H1 (cell line): ENCODE measurements at regions not wholly inside any gene's neighbourhood (a gene's known extent, or its start where the extent isn't known, plus 50 kb on each side); places are given as distances from the start of the nearest gene placed in this dataset.

Experiments
- CTCF ChIA-PET: fragments of 300-600 bp; sonication (Branson Sonifier 250); formaldehyde crosslinking; loops from one replicate; lab custom pipeline; 2021; ENCODE audit not compliant: partially characterized antibody; lab: Charles Lee
- POLR2A ChIA-PET: fragments of 300-600 bp; sonication (Branson Sonifier 250); formaldehyde crosslinking; loops from one replicate; lab custom pipeline; 2021; ENCODE audit warnings: inconsistent platforms; ENCODE audit not compliant: partially characterized antibody; lab: Charles Lee
- DNase-seq, 2 experiments: peaks; one replicate each; pipeline versions ENCODE4 v3.0.0 to v3.0.0-alpha.2; 2010 to 2022; ENCODE audit warnings: low spot score in 2 of 2, low read depth in 1 of 2, mixed read lengths in 1 of 2
- FAIRE-seq: peaks from 2 replicates; lab custom pipeline; 2011; peaks lifted over from hg19 to GRCh38; lab: Jason Lieb, UNC
- H2AFZ ChIP-seq: 2 replicates; pipeline ENCODE4 v1.8.1; 2012; ENCODE audit warnings: low read length, inconsistent platforms
- H2AK5ac ChIP-seq: 2 replicates; pipeline ENCODE4 v1.6.1; 2013; ENCODE audit warnings: low read depth, low read length
- H2BK120ac ChIP-seq: replicated peaks from 2 replicates; pipeline ENCODE3; 2013; ENCODE audit warnings: low read depth, low read length, inconsistent platforms
- H2BK12ac ChIP-seq: 2 replicates; pipeline ENCODE4 v1.6.1; 2013; ENCODE audit warnings: low read depth, low read length
- H2BK15ac ChIP-seq: 2 replicates; pipeline ENCODE4 v1.6.1; 2013; ENCODE audit warnings: low read length
- H2BK20ac ChIP-seq: 2 replicates; pipeline ENCODE4 v1.6.1; 2013; ENCODE audit warnings: low read length
- H2BK5ac ChIP-seq: 2 replicates; pipeline ENCODE4 v1.6.1; 2013; ENCODE audit warnings: low read depth, low read length
- H3K14ac ChIP-seq: 2 replicates; pipeline ENCODE4 v1.6.1; 2013; ENCODE audit warnings: inconsistent platforms; ENCODE audit not compliant: insufficient read length
- H3K18ac ChIP-seq: 2 replicates; pipeline ENCODE4 v1.6.1; 2013; ENCODE audit warnings: low read length; ENCODE audit errors: extremely low read depth
- H3K23ac ChIP-seq: 2 replicates; pipeline ENCODE4 v1.6.1; 2013; ENCODE audit warnings: inconsistent platforms; ENCODE audit not compliant: insufficient read length
- H3K23me2 ChIP-seq: 2 replicates; pipeline ENCODE4 v1.6.1; 2013; ENCODE audit warnings: low read depth, low read length
- H3K27ac ChIP-seq: 2 replicates; pipeline ENCODE4 v1.6.1; 2011; ENCODE audit warnings: low read depth, low read length, inconsistent platforms
- H3K27me3 ChIP-seq, 4 experiments: replicated peaks in 1 of 4; 1 replicate in 1 of 4; 2 replicates in 3 of 4; pipeline versions ENCODE4 v1.6.1 to v1.8.1; 2011 to 2013; ENCODE audit warnings: low read length in 3 of 4, mild to moderate bottlenecking in 3 of 4, inconsistent platforms in 2 of 4, mixed read lengths in 2 of 4, moderate library complexity in 1 of 4; ENCODE audit not compliant: control insufficient read depth in 3 of 4, insufficient read depth in 3 of 4; ENCODE audit errors: extremely low read depth in 1 of 4
- H3K36me3 ChIP-seq, 4 experiments: 2 replicates each; pipeline versions ENCODE4 v1.6.1 to v1.8.1; 2011 to 2013; ENCODE audit warnings: mild to moderate bottlenecking in 4 of 4, low read length in 3 of 4, moderate library complexity in 2 of 4, control low read depth in 1 of 4, inconsistent platforms in 1 of 4; ENCODE audit not compliant: insufficient read depth in 4 of 4, control insufficient read depth in 2 of 4
- H3K4ac ChIP-seq: replicated peaks from 2 replicates; pipeline ENCODE3; 2013; ENCODE audit warnings: low read length, low read depth, mixed read lengths, inconsistent platforms; ENCODE audit not compliant: insufficient read length
- H3K4me1 ChIP-seq, 4 experiments: replicated peaks in 1 of 4; 1 replicate in 1 of 4; 2 replicates in 3 of 4; pipeline versions ENCODE4 v1.6.1 to v1.8.1; 2011 to 2013; ENCODE audit warnings: low read length in 3 of 4, inconsistent platforms in 2 of 4, mixed read lengths in 1 of 4; ENCODE audit not compliant: insufficient read depth in 4 of 4, control insufficient read depth in 3 of 4
- H3K4me2 ChIP-seq, 2 experiments: 2 replicates each; pipeline versions ENCODE4 v1.6.1 to v1.8.1; 2011 to 2013; ENCODE audit warnings: low read depth in 2 of 2, low read length in 2 of 2, control low read depth in 1 of 2, inconsistent platforms in 1 of 2, mild to moderate bottlenecking in 1 of 2; ENCODE audit not compliant: insufficient read depth in 1 of 2
- H3K4me3 ChIP-seq, 4 experiments: fragments of 200-600, 300-600 bp in 1 of 4; sonication (generic), shearing (Covaris generic), sonication (Bioruptor Twin) in 1 of 4; 2 replicates each; pipeline versions ENCODE4 v1.5.1 to v1.8.1; 2011 to 2016; ENCODE audit warnings: low read length in 4 of 4, low read depth in 3 of 4, control low read depth in 2 of 4, inconsistent platforms in 2 of 4, mild to moderate bottlenecking in 2 of 4, mixed read lengths in 1 of 4, moderate library complexity in 1 of 4; ENCODE audit not compliant: insufficient read depth in 2 of 4; ENCODE audit errors: extremely low read depth in 1 of 4
- H3K56ac ChIP-seq: replicated peaks from 2 replicates; pipeline ENCODE3; 2013; ENCODE audit warnings: low read depth, mild to moderate bottlenecking, mixed read lengths, low read length, inconsistent platforms; ENCODE audit not compliant: insufficient read length
- H3K79me1 ChIP-seq: 2 replicates; pipeline ENCODE4 v1.6.1; 2013; ENCODE audit warnings: low read depth, low read length, control low read depth
- H3K79me2 ChIP-seq, 2 experiments: 2 replicates each; pipeline versions ENCODE4 v1.6.1 to v1.8.1; 2012 to 2013; ENCODE audit warnings: low read length in 2 of 2, mild to moderate bottlenecking in 2 of 2, inconsistent platforms in 1 of 2; ENCODE audit not compliant: insufficient read depth in 2 of 2, control insufficient read depth in 1 of 2
- H3K9ac ChIP-seq, 4 experiments: replicated peaks in 1 of 4; 1 replicate in 1 of 4; 2 replicates in 3 of 4; pipeline versions ENCODE4 v1.6.1 to v1.8.1; 2011 to 2013; ENCODE audit warnings: low read depth in 3 of 4, low read length in 3 of 4, control low read depth in 2 of 4, mild to moderate bottlenecking in 2 of 4, moderate library complexity in 2 of 4, inconsistent platforms in 1 of 4; ENCODE audit errors: extremely low read depth in 1 of 4
- H3K9me3 ChIP-seq, 2 experiments: 2 replicates each; pipeline versions ENCODE4 v1.6.1 to v1.8.1; 2012 to 2013; ENCODE audit warnings: mild to moderate bottlenecking in 2 of 2, moderate library complexity in 2 of 2, control low read depth in 1 of 2, inconsistent platforms in 1 of 2, low read depth in 1 of 2, low read length in 1 of 2, mixed read lengths in 1 of 2; ENCODE audit not compliant: insufficient read depth in 2 of 2
- H4K20me1 ChIP-seq, 2 experiments: replicated peaks in 1 of 2; 2 replicates each; pipeline versions ENCODE3 to v1.8.1; 2011 to 2013; ENCODE audit warnings: inconsistent platforms in 2 of 2, low read length in 2 of 2, mild to moderate bottlenecking in 1 of 2; ENCODE audit not compliant: insufficient read depth in 2 of 2, control insufficient read depth in 1 of 2
- H4K5ac ChIP-seq: 2 replicates; pipeline ENCODE4 v1.6.1; 2013; ENCODE audit warnings: low read length, low read depth, mixed read lengths, inconsistent platforms; ENCODE audit not compliant: insufficient read length
- H4K8ac ChIP-seq: 2 replicates; pipeline ENCODE4 v1.8.0; 2013; ENCODE audit warnings: mild to moderate bottlenecking, moderate library complexity, low read length, inconsistent platforms; ENCODE audit not compliant: insufficient read depth; ENCODE audit errors: extremely low read depth
- H4K91ac ChIP-seq: replicated peaks from 2 replicates; pipeline ENCODE3; 2013; ENCODE audit warnings: low read length, mixed read lengths, inconsistent platforms; ENCODE audit not compliant: insufficient read length
- CBX8 ChIP-seq: fragments of 300-800, 300-1000 bp; sonication (generic); IDR thresholded peaks from 2 replicates; pipeline ENCODE4 v1.7.1; 2016; ENCODE audit warnings: low read depth, low read length, borderline replicate concordance
- POLR2A ChIP-seq, 2 experiments: IDR thresholded peaks; 1 replicate in 1 of 2; 2 replicates in 1 of 2; pipeline ENCODE4 v1.6.1; 2011; ENCODE audit warnings: low read depth in 2 of 2, low read length in 2 of 2, mild to moderate bottlenecking in 2 of 2; ENCODE audit errors: control extremely low read depth in 1 of 2
- RBBP5 ChIP-seq: IDR thresholded peaks from 2 replicates; pipeline ENCODE4 v1.7.1; 2012; ENCODE audit warnings: low read depth, mild to moderate bottlenecking, inconsistent platforms, low read length, moderate library complexity, borderline replicate concordance
- WGBS, 2 experiments: shearing (Covaris generic) in 1 of 2; methylation state at CpG; one replicate each; pipeline versions ENCODE4 v1.1.6 to v1.1.7; 2013 to 2015; ENCODE audit warnings: low lambda C conversion rate in 2 of 2, mixed read lengths in 2 of 2, inconsistent platforms in 1 of 2, low coverage in 1 of 2, missing lambda C conversion rate in 1 of 2; ENCODE audit not compliant: insufficient replicate concordance in 2 of 2, insufficient coverage in 1 of 2, insufficient read length in 1 of 2; ENCODE audit errors: extremely low coverage in 1 of 2, missing lambda C conversion rate in 1 of 2; 5-methylcytosine and 5-hydroxymethylcytosine counted together

- Histone ChIP-seq H3K18ac (no peak overlapping the region), H3K23ac (no peak overlapping the region), H2BK120ac (no peak overlapping the region), H2AFZ (no peak overlapping the region), H3K9me3 (peaks cover 5 to 7% of the 10 kb centered on the region in 2 experiments; a peak in 3 of 4 replicates), H3K79me2 (no peaks in the 10 kb centered on the region), H3K27me3 (no peaks in the 10 kb centered on the region), H2AK5ac (no peak overlapping the region), H3K27ac (no peak overlapping the region), H3K4me2 (no peak overlapping the region), H3K4ac (no peak overlapping the region), H3K56ac (no peak overlapping the region), H3K23me2 (no peaks in the 10 kb centered on the region), H4K91ac (no peak overlapping the region), H3K4me1 (no peaks in the 10 kb centered on the region), H4K20me1 (no peaks in the 10 kb centered on the region), H2BK5ac (no peak overlapping the region), H2BK12ac (no peak overlapping the region), H2BK20ac (no peak overlapping the region), H4K8ac (no peak overlapping the region), H3K79me1 (no peaks in the 10 kb centered on the region), H2BK15ac (no peak overlapping the region), H4K5ac (no peak overlapping the region), H3K9ac (no peak overlapping the region), H3K4me3 (no peak overlapping the region), H3K14ac (no peak overlapping the region), H3K36me3 (no peaks in the 10 kb centered on the region)
- CTCF ChIA-PET = interaction anchor here (0.6 to 3.9 kb wide), 3 partner anchors 12 to 224 kb away, joined by 3 to 23 read pairs (median 20); no protein-coding TSS in a partner anchor
- POLR2A ChIA-PET = no interaction called here
- DNase-seq = no peak
- 83% methylated on average over 2 of the region's 2 CpGs; no CpG with 5 or more reads in 1 of the 2 experiments for WGBS, 2 experiments
- no peak for TF ChIP-seq CBX8
- no peak for TF ChIP-seq RBBP5
- no peak for TF ChIP-seq POLR2A (IDR thresholded peaks at IDR 0.05; ENCODE audit: control extremely low read depth in 1 of 2, low read depth in 2 of 2, low read length in 2 of 2)
- no peak for FAIRE-seq
Observed at GRCh38 chr2:204037286-204037685, 100.7 kb downstream of the ICOS start.
